ENCODE measurements at regions not wholly inside any gene's neighbourhood (a gene's known extent, or its start where the extent isn't known, plus 50 kb on each side); places are given as distances from the start of the nearest gene placed in this dataset.
"Not testable (repeated sequence)": the region's sequence is repeated elsewhere in the genome, so short reads cannot be mapped to it uniquely, and the experiment has no call there.

- DNase-seq (ENCODE audit: low spot score) = no peak
Measured at GRCh38 chr6:164377348-164377918, 932.0 kb downstream of the C6orf118 start.

- no peak for DNase-seq (ENCODE audit: low spot score)
Measured at GRCh38 chr6:164370773-164371172, 938.6 kb downstream of the C6orf118 start.

GRCh38 chr6:164359441-164359840, 944.9 kb downstream of the QKI start:
- no peak for DNase-seq (ENCODE audit: low spot score)

- no peak for DNase-seq (ENCODE audit: low spot score)
Measured at GRCh38 chr6:164359036-164359435, 944.5 kb downstream of the QKI start.

- no peak for DNase-seq (ENCODE audit: low spot score)
Measured at GRCh38 chr6:164356814-164357213, 942.3 kb downstream of the QKI start.

- no peak for DNase-seq (ENCODE audit: low spot score)
Measured at GRCh38 chr6:164347455-164347854, 932.9 kb downstream of the QKI start.

GRCh38 chr6:164346631-164347030, 932.1 kb downstream of the QKI start:
- DNase-seq (ENCODE audit: low spot score) = no peak

- no peak for DNase-seq (ENCODE audit: low spot score)
Measured at GRCh38 chr6:164345806-164346496, 931.4 kb downstream of the QKI start.

GRCh38 chr6:164345327-164345726, 930.8 kb downstream of the QKI start:
- no peak for DNase-seq (ENCODE audit: low spot score)

GRCh38 chr6:164344801-164345291, 930.3 kb downstream of the QKI start:
- DNase-seq (ENCODE audit: low spot score) = no peak

- DNase-seq (ENCODE audit: low spot score) = not testable (repeated sequence)
Measured at GRCh38 chr6:164339442-164339841, 924.9 kb downstream of the QKI start.

- no peak for DNase-seq (ENCODE audit: low spot score)
Measured at GRCh38 chr6:164337925-164338397, 923.4 kb downstream of the QKI start.

GRCh38 chr6:164337024-164337924, 922.8 kb downstream of the QKI start:
- DNase-seq (ENCODE audit: low spot score) = no peak

GRCh38 chr6:164336455-164336854, 921.9 kb downstream of the QKI start:
- DNase-seq (ENCODE audit: low spot score) = no peak

GRCh38 chr6:164331026-164331425, 916.5 kb downstream of the QKI start:
- no peak for DNase-seq (ENCODE audit: low spot score)

- no peak for DNase-seq (ENCODE audit: low spot score)
Measured at GRCh38 chr6:164325168-164325567, 910.6 kb downstream of the QKI start.

- DNase-seq (ENCODE audit: low spot score) = no peak
Measured at GRCh38 chr6:164322533-164322932, 908.0 kb downstream of the QKI start.

- no peak for DNase-seq (ENCODE audit: low spot score)
Measured at GRCh38 chr6:164321297-164321696, 906.8 kb downstream of the QKI start.

GRCh38 chr6:164315376-164315775, 900.9 kb downstream of the QKI start:
- DNase-seq (ENCODE audit: low spot score) = no peak

GRCh38 chr6:164308339-164308738, 893.8 kb downstream of the QKI start:
- DNase-seq (ENCODE audit: low spot score) = no peak

GRCh38 chr6:164303102-164303964, 888.8 kb downstream of the QKI start:
- DNase-seq (ENCODE audit: low spot score) = no peak

Data from ureter (tissue), 1 donor.